GM18868 (cell line): ENCODE measurements at regions not wholly inside any gene's neighbourhood (a gene's known extent, or its start where the extent isn't known, plus 50 kb on each side); places are given as distances from the start of the nearest gene placed in this dataset.

Source experiments
- ATAC-seq: cut with Tn5 transposase; IDR thresholded peaks from one replicate; pipeline ENCODE4 v1.9.1; 2021; ENCODE audit warnings: mild to moderate bottlenecking, moderate library complexity; ENCODE audit not compliant: unreplicated experiment

GRCh38 chr10:44326474-44327030, 58.3 kb downstream of the CXCL12 start:
- ATAC-seq, result no peak

DNA sequence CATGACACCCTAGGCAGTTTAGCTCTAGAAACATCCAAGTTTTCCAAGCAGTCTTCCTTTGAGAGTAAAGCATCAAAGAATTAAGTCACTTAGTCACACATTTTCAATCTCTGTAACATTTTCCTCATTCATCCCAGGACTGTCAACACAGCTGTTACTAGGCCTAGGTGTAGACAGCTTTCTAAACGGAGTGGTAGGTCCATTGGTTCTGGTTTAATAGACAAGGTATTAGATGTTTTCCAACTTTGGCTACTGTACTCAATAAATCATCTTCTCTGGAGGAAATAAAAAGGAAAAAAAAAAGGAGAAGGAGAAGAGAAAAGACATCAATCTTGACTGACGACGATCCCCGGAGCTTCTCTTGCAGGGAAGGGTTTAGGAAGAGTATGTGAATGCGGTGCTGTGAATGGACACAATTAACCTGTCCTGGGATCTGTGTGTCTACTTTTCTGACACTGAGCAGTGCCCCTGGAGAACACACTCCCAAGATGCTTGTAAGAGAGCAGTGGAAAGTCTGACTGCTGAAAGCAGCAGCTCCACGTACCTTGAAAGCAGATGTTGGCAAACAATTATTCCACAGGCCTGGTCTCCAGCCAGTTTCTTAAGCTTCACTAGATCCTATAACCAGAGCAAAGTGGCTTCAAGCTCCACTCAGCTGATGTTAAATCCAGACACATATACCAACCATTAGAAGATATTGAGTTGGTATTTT, 59.1 kb downstream of the CXCL12 start:
- no peak for ATAC-seq

DNA sequence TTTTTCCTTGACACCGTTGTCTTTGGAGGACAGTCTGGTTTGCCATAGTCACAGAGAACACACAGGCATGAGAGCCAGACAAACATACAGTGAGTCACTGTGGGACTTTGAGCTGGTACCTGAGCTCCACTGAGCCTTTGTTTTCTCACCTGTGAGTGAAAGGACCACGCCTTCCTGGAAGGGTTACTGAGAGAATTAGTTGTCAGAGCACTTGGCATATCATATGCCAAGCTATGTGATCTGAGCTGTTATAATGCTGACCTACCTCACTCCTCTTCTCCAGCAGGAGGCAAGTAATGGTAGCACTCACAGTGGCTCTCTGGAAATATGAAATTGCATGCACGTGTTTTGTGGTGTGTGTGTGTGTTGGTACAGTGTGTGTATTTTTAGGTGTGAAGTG, 59.7 kb downstream of the CXCL12 start:
- no peak for ATAC-seq

DNA sequence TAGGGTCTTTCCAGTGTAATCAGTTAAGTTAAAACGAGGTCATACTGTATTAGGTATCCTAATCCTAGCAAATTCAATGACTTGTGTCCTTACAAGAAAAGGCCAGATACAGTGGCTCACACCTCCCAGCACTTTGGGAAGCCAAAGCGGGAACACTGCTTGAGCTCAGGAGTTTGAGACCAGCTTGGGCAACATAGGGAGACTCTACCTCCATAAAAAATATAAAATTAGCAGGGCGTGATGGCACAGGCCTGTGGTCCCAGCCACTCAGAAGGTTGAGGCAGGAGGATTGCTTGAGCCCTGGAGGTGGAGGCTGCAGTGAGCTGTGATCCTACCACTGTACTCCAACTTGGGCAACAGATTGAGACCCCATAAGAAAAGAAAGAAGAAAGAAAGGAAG, 61.1 kb downstream of the CXCL12 start:
- ATAC-seq, result no peak

DNA sequence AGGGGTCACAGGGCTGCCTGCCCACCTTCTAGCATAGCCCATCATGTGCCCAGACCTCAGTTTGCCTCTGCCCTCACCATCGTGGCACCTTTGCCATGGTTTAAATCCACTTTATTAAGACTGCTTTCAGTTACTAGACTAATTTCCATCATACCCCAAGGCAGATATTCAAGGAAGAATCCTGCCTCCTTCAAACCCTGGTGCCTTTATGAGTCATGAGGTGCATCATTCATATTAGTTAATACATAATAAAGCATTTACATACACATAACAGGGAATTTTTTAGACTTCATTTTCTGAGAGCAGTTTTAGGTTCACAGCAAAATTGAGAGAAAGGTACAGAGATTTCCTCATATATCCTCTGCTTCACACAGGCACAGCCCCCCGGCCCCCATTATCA, 62.8 kb downstream of the CXCL12 start:
- no peak for ATAC-seq

DNA sequence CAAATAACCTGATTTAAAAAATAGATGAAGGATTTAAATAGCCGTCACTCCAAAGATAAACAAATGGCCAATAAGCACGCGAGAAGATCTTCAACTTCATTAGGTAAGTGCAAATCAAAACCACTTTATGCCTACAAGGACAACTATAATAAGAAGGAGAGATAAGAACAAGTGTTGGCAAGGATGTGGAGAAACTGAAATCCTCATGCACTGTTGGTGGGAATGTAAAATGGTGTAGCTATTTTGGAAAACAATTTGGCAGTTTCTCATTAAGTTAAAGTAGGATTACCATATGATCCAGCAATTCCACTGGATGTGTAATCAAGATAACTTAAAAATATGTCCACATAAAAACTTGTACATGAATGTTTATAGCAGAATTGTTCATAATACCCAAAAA, 64.1 kb downstream of the CXCL12 start:
- ATAC-seq, result no peak

DNA sequence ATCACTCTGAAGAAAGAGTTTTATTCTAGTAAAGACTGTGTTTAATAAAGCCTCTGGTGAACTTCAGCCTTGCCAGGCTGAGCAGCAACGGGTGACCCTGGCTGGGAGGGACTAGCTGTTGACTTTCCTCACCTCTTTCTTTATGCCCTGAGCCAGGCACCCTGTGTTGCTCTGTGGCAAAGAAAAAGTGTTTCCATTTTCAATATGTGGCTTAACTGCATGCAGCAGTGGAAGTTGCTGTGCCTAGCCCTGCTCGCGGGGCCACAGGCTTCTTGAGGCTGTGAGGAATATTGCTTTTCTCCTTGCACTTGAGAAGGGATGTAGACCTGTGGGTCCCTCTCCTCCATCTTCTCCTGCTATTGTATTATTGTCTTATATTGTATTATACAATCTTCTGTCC, 67.0 kb downstream of the CXCL12 start:
- no peak for ATAC-seq

DNA sequence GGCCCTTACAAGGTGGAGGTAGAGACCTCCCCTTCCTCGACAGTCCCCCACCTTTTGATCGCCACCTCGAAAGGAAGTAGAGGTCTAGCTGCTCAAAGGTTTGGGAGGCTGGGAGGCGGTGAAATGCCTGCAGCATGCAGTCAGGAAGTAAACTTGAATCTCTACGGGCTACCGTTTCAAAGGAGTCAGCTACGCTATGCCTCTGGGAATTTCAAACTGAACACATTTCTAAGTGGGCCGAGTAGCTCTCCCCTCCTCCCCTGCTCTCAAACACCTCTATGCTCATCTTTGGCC, 68.0 kb downstream of the CXCL12 start:
- ATAC-seq, result no peak

GRCh38 chr10:44316187-44316921, 68.5 kb downstream of the CXCL12 start:
- ATAC-seq, result peak; percentile 56

DNA sequence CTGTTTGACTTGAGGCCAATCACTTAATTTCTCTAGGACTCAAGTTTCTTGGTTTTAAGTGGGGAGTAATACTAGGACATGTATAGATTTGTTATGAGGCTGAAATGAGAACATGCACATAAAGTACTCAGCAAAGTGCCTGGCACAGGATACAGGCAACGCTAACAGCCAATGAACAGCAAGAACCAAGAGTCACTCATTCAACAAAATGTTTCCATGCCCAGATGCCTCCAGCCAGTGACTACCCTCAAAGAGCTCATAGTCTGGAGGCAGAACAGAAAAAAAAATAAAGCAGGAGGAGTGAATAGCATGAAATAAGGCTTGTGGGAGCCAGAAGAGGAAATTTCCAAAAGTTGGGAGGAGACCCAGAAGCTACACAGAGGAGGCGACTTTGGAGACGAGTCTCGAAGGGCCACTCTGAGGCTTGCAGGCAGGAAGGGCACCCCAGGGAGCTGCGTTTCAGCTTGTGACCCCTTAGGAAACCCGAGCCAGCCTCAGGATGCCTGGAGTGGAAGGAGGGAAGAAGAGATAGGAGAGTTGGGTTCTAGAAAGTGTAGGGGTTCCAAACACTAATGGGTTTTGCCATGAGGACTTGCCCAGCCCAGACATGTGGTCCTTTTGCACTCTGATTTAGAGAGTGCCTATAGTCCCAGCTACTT, 70.0 kb downstream of the CXCL12 start:
- no peak for ATAC-seq

DNA sequence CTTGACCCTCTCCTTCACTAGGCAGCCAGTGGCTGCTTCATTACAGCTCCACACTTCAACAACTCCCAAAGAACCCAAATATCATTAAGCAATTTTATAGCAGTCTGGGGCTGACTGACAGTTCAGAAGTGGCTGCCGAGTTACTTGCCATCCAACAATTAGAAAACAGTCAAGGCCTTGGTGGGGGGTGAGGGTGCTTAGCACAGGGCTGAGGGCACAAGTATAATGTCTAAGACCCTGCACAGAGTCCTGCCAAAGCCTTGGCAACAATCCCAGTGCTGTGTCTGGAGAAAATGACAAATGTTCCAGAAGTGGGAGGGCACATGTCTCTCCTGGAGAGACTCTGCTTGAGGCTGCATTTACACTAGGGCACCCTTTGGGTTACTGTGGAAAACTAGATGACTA, 71.1 kb downstream of the CXCL12 start:
- no peak for ATAC-seq

DNA sequence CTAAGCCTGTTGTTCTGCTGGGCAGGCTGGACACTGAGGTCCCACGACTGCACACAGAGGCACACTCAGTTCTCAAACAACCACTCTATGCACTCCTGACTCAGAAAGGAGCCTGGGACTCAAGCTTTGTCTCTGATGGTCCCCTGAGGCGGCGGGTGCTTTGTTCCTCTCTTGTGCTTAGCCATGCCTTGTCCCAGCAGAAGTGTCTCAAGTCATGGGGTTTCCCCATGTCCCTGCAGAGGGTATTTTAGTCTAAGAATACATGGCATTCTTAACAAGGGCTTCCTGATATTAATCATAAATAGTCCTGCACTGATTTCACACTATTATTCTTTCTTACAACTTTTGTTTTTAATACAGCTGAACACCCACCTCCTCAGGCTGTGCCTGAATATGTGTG, 72.5 kb downstream of the CXCL12 start:
- ATAC-seq, result peak; percentile 45

- ATAC-seq, result no peak
Observed at GRCh38 chr10:44311563-44312051, 73.3 kb downstream of the CXCL12 start.

DNA sequence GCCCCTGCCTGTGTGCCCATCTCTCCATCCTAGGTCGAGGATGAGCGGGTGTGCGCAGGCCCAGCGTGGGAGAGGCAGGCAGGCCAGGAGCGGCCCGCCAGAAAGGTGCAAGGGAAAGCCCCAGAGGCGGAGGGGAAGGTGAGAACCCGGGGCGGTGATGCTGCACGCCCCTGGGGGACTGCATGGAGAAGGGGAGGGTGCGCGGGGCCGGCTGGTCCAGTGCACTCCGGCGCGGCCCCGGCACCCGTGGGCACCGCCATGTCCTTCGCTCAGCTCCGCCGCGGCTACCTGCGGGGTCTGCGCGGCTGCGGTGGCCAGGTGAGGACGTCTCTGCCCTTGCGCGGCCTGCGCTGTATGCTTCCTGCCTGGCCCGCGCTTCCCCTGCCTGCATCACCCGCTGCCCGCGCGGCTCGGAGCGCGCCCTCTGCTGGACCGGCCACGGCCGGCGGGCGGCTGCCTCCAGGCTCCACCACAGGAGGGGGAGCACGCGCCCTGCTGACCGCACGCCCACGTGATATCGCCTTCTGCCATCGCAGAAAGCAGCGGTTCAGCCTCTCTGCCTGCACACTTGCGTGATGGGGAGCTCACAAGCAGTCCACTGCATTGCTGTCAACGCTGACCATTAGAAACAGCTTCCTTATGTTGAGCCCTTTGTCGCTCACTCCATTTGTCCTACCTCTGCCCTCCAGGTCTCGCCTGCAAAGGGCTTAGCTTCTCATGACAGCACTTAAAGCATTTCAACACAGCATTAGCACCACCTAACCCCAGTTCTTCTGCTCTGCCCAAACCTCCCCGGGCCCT, 73.9 kb downstream of the CXCL12 start:
- peak; percentile 68 for ATAC-seq

GRCh38 chr10:44309939-44310761, 74.7 kb downstream of the CXCL12 start:
- no peak for ATAC-seq

GRCh38 chr10:44309361-44309760, 75.5 kb downstream of the CXCL12 start:
- ATAC-seq, result no peak

GRCh38 chr10:44308935-44309334, 76.0 kb downstream of the CXCL12 start:
- ATAC-seq, result no peak

DNA sequence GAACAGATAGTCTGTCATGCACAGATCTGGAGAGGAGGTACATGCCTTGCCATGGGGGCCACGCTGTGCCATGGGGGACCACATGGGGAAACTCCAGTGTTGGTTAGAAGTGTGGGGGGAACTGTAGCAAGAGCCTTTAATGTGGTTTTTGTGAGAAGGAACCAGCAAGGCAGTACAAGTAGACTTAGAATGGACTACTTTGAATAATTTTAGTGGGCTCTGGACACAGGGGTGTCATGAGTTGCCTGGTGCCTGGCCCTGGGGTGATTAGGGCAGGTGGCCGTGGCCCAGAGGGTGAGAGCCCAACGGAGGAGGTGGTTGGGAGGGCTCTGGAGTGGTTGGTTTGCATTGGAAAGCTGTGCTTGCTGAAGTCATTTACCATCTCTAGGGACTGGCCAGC, 77.2 kb downstream of the CXCL12 start:
- peak; percentile 52 for ATAC-seq

GRCh38 chr10:44306762-44307161, 78.1 kb downstream of the CXCL12 start:
- ATAC-seq, result no peak

GRCh38 chr10:44306147-44306710, 78.7 kb downstream of the CXCL12 start:
- no peak for ATAC-seq
